GM19043 (cell line): ENCODE measurements at regions not wholly inside any gene's neighbourhood (a gene's known extent, or its start where the extent isn't known, plus 50 kb on each side); places are given as distances from the start of the nearest gene placed in this dataset.

ENCODE experiments used
- ATAC-seq: cut with Tn5 transposase; IDR thresholded peaks from one replicate; pipeline ENCODE4 v1.9.1; 2021; ENCODE audit warnings: low read depth; ENCODE audit not compliant: unreplicated experiment

GRCh38 chr12:92439420-92439805, 263.4 kb upstream of the PLEKHG7 start:
- ATAC-seq, result no peak

DNA sequence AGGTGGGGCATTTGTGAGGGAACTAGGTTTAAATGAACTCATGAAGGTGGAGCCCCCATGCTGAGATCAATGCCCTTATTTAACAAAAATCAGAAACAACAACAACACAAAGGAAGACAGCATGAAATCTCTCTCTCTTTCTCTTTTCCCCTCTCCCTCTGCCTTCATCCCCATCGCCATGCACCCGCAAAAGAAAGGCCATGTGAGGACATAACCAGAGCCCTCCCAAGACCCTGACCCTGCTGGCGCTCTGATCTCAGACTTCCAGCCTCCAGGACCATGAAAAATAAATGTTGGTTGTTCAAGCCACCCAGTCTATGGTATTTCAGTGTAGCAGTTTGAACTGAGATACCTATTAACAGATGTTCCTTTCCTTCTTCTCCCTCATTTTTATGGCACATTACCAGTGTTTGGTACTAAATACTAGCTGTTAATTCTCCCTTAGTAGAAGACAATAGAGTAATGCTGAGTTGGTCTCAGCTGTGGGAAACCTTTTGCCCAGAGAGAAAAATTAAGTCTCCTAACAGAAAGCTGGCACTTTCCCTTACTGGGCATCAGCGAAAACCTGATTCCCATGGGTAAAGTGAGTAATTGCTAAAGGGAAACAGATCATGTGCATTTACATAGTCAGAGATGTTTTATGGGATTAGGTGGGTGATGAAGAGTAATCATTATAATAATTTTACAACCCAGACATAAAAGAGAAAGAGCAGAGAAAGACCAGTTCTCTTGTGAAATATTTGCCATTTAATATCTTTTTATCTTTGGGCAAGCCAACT, 264.0 kb upstream of the PLEKHG7 start:
- ATAC-seq, result no peak

GRCh38 chr12:92437452-92437851, 265.3 kb upstream of the PLEKHG7 start:
- no peak for ATAC-seq

DNA sequence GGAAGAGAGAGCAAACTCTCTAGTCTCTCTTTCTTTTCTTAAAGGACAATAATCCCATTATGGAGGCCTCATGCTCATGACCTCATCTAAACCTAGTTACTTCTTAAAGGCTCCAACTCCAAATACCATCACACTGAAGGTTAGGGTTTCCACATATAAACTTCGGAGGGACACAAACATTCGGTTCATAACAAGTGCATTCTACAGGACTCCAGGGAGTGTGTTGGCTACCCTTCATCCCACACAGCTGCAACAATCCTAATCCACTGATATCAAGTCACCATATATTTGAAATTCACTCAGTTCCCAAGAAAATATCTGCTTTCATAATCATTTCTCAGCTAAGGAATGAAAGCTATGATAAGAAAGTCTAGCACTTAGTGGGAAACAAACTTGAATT, 265.9 kb upstream of the PLEKHG7 start:
- ATAC-seq, result no peak

DNA sequence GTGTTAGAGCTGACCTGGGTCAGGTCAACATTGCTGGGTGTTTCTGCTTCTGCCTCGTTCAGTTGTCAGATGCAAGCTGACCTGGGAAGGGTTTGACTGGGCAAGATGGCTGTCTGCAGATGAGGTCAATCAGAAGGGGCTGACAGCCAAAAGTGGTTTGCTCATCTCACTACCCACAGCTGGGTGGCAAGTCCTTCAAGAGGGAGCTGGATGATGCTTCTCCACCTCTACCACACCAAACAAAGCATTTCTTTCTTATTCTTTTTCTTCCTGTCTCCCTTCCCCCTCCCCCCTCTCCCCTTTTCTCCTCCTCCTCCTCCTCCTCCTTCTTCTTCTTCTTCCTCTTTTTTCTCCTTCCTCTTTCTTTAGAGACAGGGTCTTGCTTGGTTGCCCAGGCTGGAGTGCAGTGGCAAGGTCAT, 268.2 kb upstream of the PLEKHG7 start:
- no peak for ATAC-seq

- ATAC-seq, result peak; percentile 66
Observed at GRCh38 chr12:92432724-92433441, 269.9 kb upstream of the PLEKHG7 start.

- ATAC-seq, result peak; percentile 50
Observed at GRCh38 chr12:92431146-92431545, 271.6 kb upstream of the PLEKHG7 start.

GRCh38 chr12:92426332-92426731, 276.5 kb upstream of the PLEKHG7 start:
- ATAC-seq, result no peak

DNA sequence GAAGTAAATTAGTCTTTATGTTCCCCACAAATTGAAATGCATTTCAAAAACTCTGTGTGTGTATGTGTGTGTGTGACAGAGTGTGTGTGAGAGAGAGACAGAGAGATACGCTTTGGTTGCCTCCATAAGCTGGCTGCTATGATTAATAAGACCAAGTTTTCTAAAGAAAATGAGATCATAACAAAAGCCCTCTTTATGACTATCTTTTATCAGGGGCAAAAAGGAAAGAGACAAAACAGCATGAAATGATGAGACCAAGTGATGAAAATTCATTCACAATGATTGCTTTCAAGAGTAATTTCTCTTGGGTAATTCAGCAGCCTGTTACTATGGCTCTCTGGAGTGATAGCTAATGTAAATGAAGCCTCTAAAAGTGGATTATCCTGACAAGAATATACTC, 277.6 kb upstream of the PLEKHG7 start:
- no peak for ATAC-seq

- no peak for ATAC-seq
Observed at GRCh38 chr12:92424338-92424737, 278.5 kb upstream of the PLEKHG7 start.

DNA sequence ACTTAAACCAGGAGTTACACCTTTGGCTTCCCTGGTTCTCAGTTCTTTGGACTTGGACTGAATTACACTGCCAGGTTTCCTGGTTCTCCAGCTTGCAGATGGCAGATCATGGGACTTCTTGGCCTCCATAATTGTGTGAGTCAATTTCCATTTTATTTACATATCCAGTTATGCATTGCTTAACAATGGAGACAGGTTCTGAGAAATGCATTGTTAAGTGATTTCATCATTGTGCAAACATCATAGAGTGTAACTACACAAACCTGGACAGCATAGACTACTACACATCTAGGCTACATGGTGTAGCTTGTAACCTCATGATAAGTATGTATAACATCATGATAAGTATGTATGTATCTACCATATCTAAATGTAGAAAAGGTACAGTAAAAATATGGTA, 276.1 kb upstream of the BTG1 start:
- no peak for ATAC-seq

- no peak for ATAC-seq
Observed at GRCh38 chr12:92421042-92421441, 275.4 kb upstream of the BTG1 start.

GRCh38 chr12:92419201-92419600, 273.6 kb upstream of the BTG1 start:
- ATAC-seq, result no peak

- ATAC-seq, result no peak
Observed at GRCh38 chr12:92418381-92418780, 272.7 kb upstream of the BTG1 start.

- ATAC-seq, result no peak
Observed at GRCh38 chr12:92417373-92417772, 271.7 kb upstream of the BTG1 start.

- no peak for ATAC-seq
Observed at GRCh38 chr12:92416385-92416812, 270.8 kb upstream of the BTG1 start.

GRCh38 chr12:92414170-92415070, 268.8 kb upstream of the BTG1 start:
- ATAC-seq, result no peak

DNA sequence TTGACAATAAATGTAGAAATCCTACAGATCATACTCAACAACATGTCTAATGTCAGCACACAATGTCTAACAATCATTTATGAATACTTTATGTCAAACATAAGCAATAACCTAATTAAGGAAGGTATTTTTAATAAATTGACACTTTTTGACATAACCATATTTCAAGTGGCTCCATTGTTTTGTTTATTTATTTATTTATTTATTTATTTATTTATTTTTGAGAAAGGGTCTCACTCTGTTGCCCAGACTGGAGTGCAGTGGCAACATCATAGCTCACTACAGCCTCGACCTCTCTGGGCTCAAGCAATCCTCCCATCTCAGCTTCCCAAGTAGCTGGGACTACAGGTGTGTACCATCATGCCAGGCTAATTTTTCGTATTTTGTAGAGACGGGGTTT, 267.6 kb upstream of the BTG1 start:
- no peak for ATAC-seq

GRCh38 chr12:92412856-92413255, 267.2 kb upstream of the BTG1 start:
- no peak for ATAC-seq

DNA sequence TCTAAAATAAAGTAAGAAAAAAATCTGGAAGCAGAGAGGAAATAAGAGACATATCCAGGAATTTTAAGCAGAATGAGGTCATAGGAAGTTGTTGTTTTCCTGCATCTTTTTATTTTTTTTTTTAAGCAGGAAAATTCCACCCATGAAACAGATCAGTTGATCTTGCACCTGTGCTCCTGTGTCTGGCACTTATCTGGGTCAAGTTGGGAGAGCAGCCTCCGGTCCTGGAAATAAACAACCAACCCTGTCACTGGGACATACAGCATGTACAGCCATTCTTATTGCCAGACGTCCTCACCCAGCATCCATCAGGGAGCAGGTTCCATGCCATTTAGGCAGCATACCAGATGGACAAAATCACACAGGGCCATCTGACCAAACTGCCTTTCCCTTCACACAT, 266.0 kb upstream of the BTG1 start:
- ATAC-seq, result no peak
